Prostate gland (tissue), 2 donors: ENCODE measurements at regions not wholly inside any gene's neighbourhood (a gene's known extent, or its start where the extent isn't known, plus 50 kb on each side); places are given as distances from the start of the nearest gene placed in this dataset.

Experiments used
- DNase-seq: peaks from one replicate; pipeline ENCODE4 v3.0.0-alpha.2; 2019; ENCODE audit warnings: low spot score
- H3K27ac ChIP-seq, 2 donors: fragments of 200-600 bp; sonication (generic); 2 replicates each; pipeline ENCODE4 v1.5.1; 2017 to 2019
- H3K27me3 ChIP-seq: fragments of 200-600 bp; sonication (generic); replicated peaks from 2 replicates; pipeline ENCODE4 v1.5.1; 2019; ENCODE audit not compliant: insufficient read depth
- H3K36me3 ChIP-seq, 2 donors: fragments of 200-600 bp; sonication (generic); 1 replicate in 1 of 2; 2 replicates in 1 of 2; pipeline versions ENCODE4 v1.5.1 to v1.8.1; 2017 to 2019
- H3K4me1 ChIP-seq: fragments of 200-600 bp; sonication (generic); replicated peaks from 2 replicates; pipeline ENCODE4 v1.5.1; 2019
- H3K4me3 ChIP-seq, 2 donors: fragments of 200-600 bp; sonication (generic); 2 replicates each; pipeline ENCODE4 v1.5.1; 2017 to 2019
- H3K9me3 ChIP-seq: fragments of 200-600 bp; sonication (generic); 2 replicates; pipeline ENCODE4 v1.5.1; 2017
- POLR2A ChIP-seq: fragments of 450-650 bp; IDR thresholded peaks from one replicate; pipeline ENCODE4 v1.6.1; 2016; ENCODE audit warnings: antibody characterized with exemption, mild to moderate bottlenecking
- POLR2AphosphoS5 ChIP-seq: sonication (generic); formaldehyde crosslinking; IDR thresholded peaks from one replicate; pipeline ENCODE4 v1.6.1; 2017; ENCODE audit warnings: antibody characterized with exemption
- WGBS: methylation state at CpG from one replicate; pipeline ENCODE4 v1.1.5; 2018; 5-methylcytosine and 5-hydroxymethylcytosine counted together
- intact Hi-C: fragments of 100-400 bp; cut with DNase I; formaldehyde crosslinking; loops from one replicate; pipeline ENCODE4 v1.14.2; 2022
- TF ChIP-seq, protein P1 (sequence below), 4 experiments: fragments of 200-600 bp in 2 of 4; fragments of 450-650 bp in 2 of 4; sonication (generic) in 2 of 4; IDR thresholded peaks; 1 replicate in 3 of 4; 2 replicates in 1 of 4; pipeline ENCODE4 v1.5.1; 2016 to 2019; ENCODE audit warnings: antibody characterized with exemption in 4 of 4, mild to moderate bottlenecking in 2 of 4, moderate library complexity in 2 of 4

DNA sequence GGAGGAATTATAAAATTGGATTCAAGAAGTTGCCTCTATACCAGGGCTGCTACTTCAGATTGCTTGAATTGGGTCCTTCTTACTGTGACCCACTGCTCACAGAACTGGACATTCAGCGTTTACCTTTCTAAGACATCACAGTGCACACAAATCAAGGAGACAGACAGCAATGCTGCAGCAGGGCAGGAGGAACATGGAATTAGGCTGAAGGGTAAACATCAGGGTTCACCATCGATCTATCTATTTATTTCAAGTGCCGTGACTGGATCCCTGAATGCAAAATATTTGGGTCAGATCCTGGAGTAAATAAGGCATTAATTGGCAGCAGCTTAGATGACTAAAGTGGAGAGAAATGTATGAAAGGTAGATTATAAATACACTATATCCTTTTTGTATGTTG lies 76.9 kb upstream of the HMGA2 start:
- Histone ChIP-seq H3K9me3 (no peaks in the 10 kb centered on the region), H3K4me3 (no peak overlapping the region), H3K27me3 (peaks cover 5% of the 10 kb centered on the region), H3K36me3 (no peaks in the 10 kb centered on the region), H3K4me1 (no peaks in the 10 kb centered on the region), H3K27ac (no peak overlapping the region)
- intact Hi-C loops = no loop called here
- WGBS = 59% methylated on average over 3 of the region's 3 CpGs
- no peak for DNase-seq
- TF ChIP-seq POLR2A (no peak), POLR2AphosphoS5 (no peak)
- TF ChIP-seq, protein P1, sequence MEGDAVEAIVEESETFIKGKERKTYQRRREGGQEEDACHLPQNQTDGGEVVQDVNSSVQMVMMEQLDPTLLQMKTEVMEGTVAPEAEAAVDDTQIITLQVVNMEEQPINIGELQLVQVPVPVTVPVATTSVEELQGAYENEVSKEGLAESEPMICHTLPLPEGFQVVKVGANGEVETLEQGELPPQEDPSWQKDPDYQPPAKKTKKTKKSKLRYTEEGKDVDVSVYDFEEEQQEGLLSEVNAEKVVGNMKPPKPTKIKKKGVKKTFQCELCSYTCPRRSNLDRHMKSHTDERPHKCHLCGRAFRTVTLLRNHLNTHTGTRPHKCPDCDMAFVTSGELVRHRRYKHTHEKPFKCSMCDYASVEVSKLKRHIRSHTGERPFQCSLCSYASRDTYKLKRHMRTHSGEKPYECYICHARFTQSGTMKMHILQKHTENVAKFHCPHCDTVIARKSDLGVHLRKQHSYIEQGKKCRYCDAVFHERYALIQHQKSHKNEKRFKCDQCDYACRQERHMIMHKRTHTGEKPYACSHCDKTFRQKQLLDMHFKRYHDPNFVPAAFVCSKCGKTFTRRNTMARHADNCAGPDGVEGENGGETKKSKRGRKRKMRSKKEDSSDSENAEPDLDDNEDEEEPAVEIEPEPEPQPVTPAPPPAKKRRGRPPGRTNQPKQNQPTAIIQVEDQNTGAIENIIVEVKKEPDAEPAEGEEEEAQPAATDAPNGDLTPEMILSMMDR (IDR thresholded peaks at IDR 0.05) = no peak

DNA sequence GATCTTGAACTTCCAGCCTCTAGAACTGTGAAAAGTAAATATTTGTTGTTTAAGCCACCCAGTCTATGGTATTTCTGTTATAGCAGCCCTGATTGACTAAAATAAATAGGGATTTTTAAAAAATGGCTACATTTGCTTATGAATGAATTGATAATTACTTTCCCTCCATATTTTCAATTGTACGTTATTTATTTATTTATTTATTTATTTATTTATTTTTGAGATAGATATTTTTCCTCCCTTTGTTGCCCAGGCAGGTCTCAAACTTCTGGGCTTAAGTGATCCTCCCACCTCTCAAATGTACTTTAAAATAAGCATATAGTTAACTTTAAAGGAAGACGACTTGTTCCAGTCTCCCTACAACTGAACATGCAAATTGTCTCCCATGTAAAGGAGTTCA lies 76.0 kb upstream of the HMGA2 start:
- TF ChIP-seq POLR2A (no peak), POLR2AphosphoS5 (no peak)
- TF ChIP-seq, protein P1 (IDR thresholded peaks at IDR 0.05) = no peak
- intact Hi-C loops = no loop called here
- no peak overlapping the region for H3K27ac ChIP-seq
- no peaks in the 10 kb centered on the region for H3K9me3 ChIP-seq
- no peaks in the 10 kb centered on the region for H3K36me3 ChIP-seq
- no peaks in the 10 kb centered on the region for H3K4me1 ChIP-seq
- no peak for DNase-seq
- 95% methylated on average over 2 of the region's 2 CpGs for WGBS
- peaks cover 5% of the 10 kb centered on the region for H3K27me3 ChIP-seq
- no peak overlapping the region for H3K4me3 ChIP-seq

- Histone ChIP-seq H3K4me1 (no peaks in the 10 kb centered on the region), H3K4me3 (no peak overlapping the region), H3K36me3 (no peaks in the 10 kb centered on the region), H3K9me3 (no peaks in the 10 kb centered on the region), H3K27ac (no peak overlapping the region), H3K27me3 (no peaks in the 10 kb centered on the region)
- intact Hi-C loops = no loop called here
- 56% methylated on average over 2 of the region's 2 CpGs for WGBS
- no peak for DNase-seq
- no peak for TF ChIP-seq POLR2AphosphoS5
- TF ChIP-seq, protein P1 (IDR thresholded peaks at IDR 0.05) = no peak
- no peak for TF ChIP-seq POLR2A
These were observed 70.0 kb upstream of the HMGA2 start for GRCh38 chr12:65754290-65754689.

DNA sequence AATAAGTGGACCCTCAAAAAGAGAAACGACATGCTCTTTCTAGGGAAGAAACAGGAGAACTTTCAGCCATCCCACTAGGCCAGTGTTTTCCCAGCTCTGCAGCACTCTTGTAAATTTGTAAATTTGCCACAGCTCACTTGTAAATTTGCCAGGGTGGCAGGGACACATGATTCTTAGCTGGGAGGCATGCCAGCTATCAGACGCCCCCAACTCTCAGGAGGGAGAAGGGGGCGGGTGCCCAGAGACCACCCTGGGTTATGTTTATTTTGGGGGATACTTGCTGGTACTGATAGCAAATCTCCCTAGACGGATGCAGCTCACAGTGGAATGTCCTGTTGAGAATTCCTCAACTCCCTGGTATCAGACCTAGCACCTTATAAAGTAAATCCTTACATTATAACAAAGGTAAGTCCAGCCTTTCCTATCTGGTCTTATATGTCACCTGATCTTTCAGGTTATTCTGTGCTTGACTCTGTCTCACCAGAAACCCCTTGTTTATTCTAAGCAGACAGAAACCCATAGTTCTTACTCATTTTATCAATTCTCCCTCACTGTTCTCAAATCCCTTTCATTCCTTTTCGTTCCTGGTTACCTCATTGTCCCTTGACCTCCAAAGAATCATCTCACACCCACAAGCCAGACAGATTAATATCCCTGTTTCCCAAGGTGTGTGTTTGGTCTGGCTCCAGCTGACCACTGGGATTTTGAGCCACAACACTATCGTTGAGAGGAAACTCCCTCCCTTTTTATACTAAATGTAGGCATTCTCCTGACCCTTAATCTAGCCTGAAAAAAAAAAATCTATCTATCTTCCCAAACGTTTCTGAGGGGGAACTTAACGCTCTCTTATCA lies 69.3 kb upstream of the HMGA2 start:
- Histone ChIP-seq H3K9me3 (no peaks in the 10 kb centered on the region), H3K4me3 (no peak overlapping the region), H3K36me3 (no peaks in the 10 kb centered on the region), H3K4me1 (no peaks in the 10 kb centered on the region), H3K27ac (no peak overlapping the region), H3K27me3 (no peaks in the 10 kb centered on the region)
- TF ChIP-seq, protein P1 (IDR thresholded peaks at IDR 0.05) = no peak
- TF ChIP-seq POLR2AphosphoS5 (no peak), POLR2A (no peak)
- no peak for DNase-seq
- 43% methylated on average over 8 of the region's 8 CpGs for WGBS
- intact Hi-C loops = no loop called here

GRCh38 chr12:65755596-65755978 lies 68.7 kb upstream of the HMGA2 start:
- H3K27ac ChIP-seq = no peak overlapping the region
- H3K4me3 ChIP-seq = no peak overlapping the region
- no peaks in the 10 kb centered on the region for H3K9me3 ChIP-seq
- H3K27me3 ChIP-seq = no peaks in the 10 kb centered on the region
- TF ChIP-seq POLR2AphosphoS5 (no peak), POLR2A (no peak)
- TF ChIP-seq, protein P1 (IDR thresholded peaks at IDR 0.05) = no peak
- H3K4me1 ChIP-seq = no peaks in the 10 kb centered on the region
- intact Hi-C loops = no loop called here
- no peaks in the 10 kb centered on the region for H3K36me3 ChIP-seq
- WGBS = 64% methylated on average over 4 of the region's 4 CpGs
- no peak for DNase-seq
